ENCODE measurements at regions not wholly inside any gene's neighbourhood (a gene's known extent, or its start where the extent isn't known, plus 50 kb on each side); places are given as distances from the start of the nearest gene placed in this dataset.

DNA sequence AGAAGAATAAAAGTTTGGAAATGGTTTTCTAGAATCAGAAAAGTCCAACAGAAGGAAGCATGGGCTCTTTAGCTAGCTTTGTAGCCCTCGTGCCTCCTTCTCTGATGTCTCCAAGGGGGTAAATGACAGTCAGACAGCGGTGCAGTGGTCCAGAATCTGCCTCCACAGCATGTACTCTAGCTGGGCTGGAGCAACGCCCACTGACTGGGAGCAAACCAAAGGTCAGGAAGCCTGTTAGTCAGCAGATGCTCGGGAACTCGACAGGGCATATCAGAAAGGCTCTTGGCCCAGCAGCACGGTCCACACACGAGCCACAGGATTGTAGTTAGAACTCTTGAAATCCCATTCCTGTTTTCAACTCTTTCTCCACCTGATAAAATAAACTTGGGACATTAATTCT, 164.3 kb downstream of the GRIN2B start:
- no peak overlapping the region for H3K9ac ChIP-seq (ENCODE audit: low read length)
- ATAC-seq (no peak), DNase-seq (ENCODE audit: low read depth, low spot score) (no peak)
- intact Hi-C loops (cut with micrococcal nuclease) = no loop called here
- no TSS peak for BruUV-seq (replicated peaks)
- no peak overlapping the region for H3K4me2 ChIP-seq (ENCODE audit: low read length)
- H3K79me2 ChIP-seq (ENCODE audit: insufficient read depth, low read length) = no peaks in the 10 kb centered on the region
- RAD21 ChIA-PET (ENCODE audit: low non-redundant PET in 1 of 2, low total read pairs in 2 of 2, uncharacterized antibody in 2 of 2, unreplicated experiment in 2 of 2) = no interaction called here
- H3K4me1 ChIP-seq (ENCODE audit: control insufficient read depth in 1 of 2, insufficient read depth in 2 of 2, low read length in 2 of 2) = no peaks in the 10 kb centered on the region
- no peaks in the 10 kb centered on the region for H3K9me2 ChIP-seq (ENCODE audit: insufficient read depth)
- H3K27me3 ChIP-seq (ENCODE audit: insufficient read depth, low read length) = no peaks in the 10 kb centered on the region
- no peaks in the 10 kb centered on the region for H3K9me3 ChIP-seq (ENCODE audit: control insufficient read depth in 1 of 2, insufficient read depth in 1 of 2, low read depth in 1 of 2, low read length in 2 of 2)
- H3K4me3 ChIP-seq (replicated peaks in 1 of 2; ENCODE audit: low read depth in 1 of 2, low read length in 2 of 2) = no peak overlapping the region
- POLR2A ChIA-PET = no interaction called here
- H2AFZ ChIP-seq (ENCODE audit: low read depth, low read length, poor library complexity, severe bottlenecking) = no peak overlapping the region
- H3K27ac ChIP-seq (ENCODE audit: low read depth, low read length) = no peak overlapping the region
- H3K36me3 ChIP-seq (ENCODE audit: control insufficient read depth in 1 of 2, insufficient read depth in 2 of 2, low read length in 2 of 2) = no peaks in the 10 kb centered on the region
- TF ChIP-seq TCF7L2 (IDR thresholded peaks at IDR 0.05; ENCODE audit: borderline replicate concordance, extremely low read depth, insufficient read depth, insufficient read length) (no peak), YY1 (IDR thresholded peaks at IDR 0.05; ENCODE audit: extremely low read depth, insufficient replicate concordance, low read depth, low read length) (no peak)
- CTCF ChIA-PET = no interaction called here
- H4K20me1 ChIP-seq (ENCODE audit: insufficient read depth) = no peaks in the 10 kb centered on the region

DNA sequence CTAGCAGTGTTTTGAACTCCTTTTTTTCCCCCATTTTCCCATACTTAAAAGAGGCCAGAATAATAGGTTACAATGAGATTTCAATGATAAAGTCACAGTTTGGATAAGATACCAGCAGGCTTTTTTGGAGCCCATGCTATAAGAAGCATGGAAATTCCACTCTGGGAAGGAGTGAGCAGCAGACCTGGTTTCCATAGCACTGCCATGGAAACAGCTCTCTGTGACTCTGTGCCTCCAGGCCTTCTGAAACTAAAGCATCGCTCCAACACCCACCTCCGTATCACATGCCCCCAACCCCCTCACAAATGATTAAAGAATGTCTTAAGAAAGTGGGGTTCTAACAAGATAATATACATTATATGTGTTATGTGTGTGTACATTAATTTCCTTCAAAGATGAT, 165.0 kb downstream of the GRIN2B start:
- Histone ChIP-seq H3K9ac (ENCODE audit: low read length) (no peak overlapping the region), H3K4me3 (replicated peaks in 1 of 2; ENCODE audit: low read depth in 1 of 2, low read length in 2 of 2) (no peak overlapping the region), H3K36me3 (ENCODE audit: control insufficient read depth in 1 of 2, insufficient read depth in 2 of 2, low read length in 2 of 2) (no peaks in the 10 kb centered on the region), H3K27me3 (ENCODE audit: insufficient read depth, low read length) (no peaks in the 10 kb centered on the region), H3K27ac (ENCODE audit: low read depth, low read length) (no peak overlapping the region), H2AFZ (ENCODE audit: low read depth, low read length, poor library complexity, severe bottlenecking) (no peak overlapping the region), H3K9me3 (ENCODE audit: control insufficient read depth in 1 of 2, insufficient read depth in 1 of 2, low read depth in 1 of 2, low read length in 2 of 2) (no peaks in the 10 kb centered on the region), H3K4me2 (ENCODE audit: low read length) (no peak overlapping the region), H3K9me2 (ENCODE audit: insufficient read depth) (no peaks in the 10 kb centered on the region), H3K79me2 (ENCODE audit: insufficient read depth, low read length) (no peaks in the 10 kb centered on the region), H3K4me1 (ENCODE audit: control insufficient read depth in 1 of 2, insufficient read depth in 2 of 2, low read length in 2 of 2) (no peaks in the 10 kb centered on the region), H4K20me1 (ENCODE audit: insufficient read depth) (no peaks in the 10 kb centered on the region)
- CTCF ChIA-PET = no interaction called here
- TF ChIP-seq, protein P1, sequence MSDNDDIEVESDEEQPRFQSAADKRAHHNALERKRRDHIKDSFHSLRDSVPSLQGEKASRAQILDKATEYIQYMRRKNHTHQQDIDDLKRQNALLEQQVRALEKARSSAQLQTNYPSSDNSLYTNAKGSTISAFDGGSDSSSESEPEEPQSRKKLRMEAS (IDR thresholded peaks at IDR 0.05) = no peak
- TF ChIP-seq ELF1 (IDR thresholded peaks at IDR 0.05; ENCODE audit: borderline replicate concordance, low read depth) (no peak), FOSL1 (IDR thresholded peaks at IDR 0.05; ENCODE audit: low read depth) (no peak), CEBPB (IDR thresholded peaks at IDR 0.05; ENCODE audit: low read depth) (no peak), SP1 (IDR thresholded peaks at IDR 0.05; ENCODE audit: low read depth) (no peak), SRF (IDR thresholded peaks at IDR 0.05; ENCODE audit: low read depth) (no peak), JUND (IDR thresholded peaks at IDR 0.05) (no peak)
- TF ChIP-seq, protein P2, sequence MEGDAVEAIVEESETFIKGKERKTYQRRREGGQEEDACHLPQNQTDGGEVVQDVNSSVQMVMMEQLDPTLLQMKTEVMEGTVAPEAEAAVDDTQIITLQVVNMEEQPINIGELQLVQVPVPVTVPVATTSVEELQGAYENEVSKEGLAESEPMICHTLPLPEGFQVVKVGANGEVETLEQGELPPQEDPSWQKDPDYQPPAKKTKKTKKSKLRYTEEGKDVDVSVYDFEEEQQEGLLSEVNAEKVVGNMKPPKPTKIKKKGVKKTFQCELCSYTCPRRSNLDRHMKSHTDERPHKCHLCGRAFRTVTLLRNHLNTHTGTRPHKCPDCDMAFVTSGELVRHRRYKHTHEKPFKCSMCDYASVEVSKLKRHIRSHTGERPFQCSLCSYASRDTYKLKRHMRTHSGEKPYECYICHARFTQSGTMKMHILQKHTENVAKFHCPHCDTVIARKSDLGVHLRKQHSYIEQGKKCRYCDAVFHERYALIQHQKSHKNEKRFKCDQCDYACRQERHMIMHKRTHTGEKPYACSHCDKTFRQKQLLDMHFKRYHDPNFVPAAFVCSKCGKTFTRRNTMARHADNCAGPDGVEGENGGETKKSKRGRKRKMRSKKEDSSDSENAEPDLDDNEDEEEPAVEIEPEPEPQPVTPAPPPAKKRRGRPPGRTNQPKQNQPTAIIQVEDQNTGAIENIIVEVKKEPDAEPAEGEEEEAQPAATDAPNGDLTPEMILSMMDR (IDR thresholded peaks at IDR 0.05 in 2 of 3, conservative IDR thresholded peaks at IDR 0.05 in 1 of 3; ENCODE audit: borderline replicate concordance in 1 of 3, insufficient read depth in 1 of 3, low read depth in 2 of 3, low read length in 2 of 3) = no peak
- ATAC-seq (no peak), DNase-seq (ENCODE audit: low read depth, low spot score) (no peak)
- RAD21 ChIA-PET (ENCODE audit: low non-redundant PET in 1 of 2, low total read pairs in 2 of 2, uncharacterized antibody in 2 of 2, unreplicated experiment in 2 of 2) = no interaction called here
- intact Hi-C loops (cut with micrococcal nuclease) = no loop called here
- no TSS peak for BruUV-seq (replicated peaks)
- POLR2A ChIA-PET = no interaction called here

Data from HCT116 (cell line).